Thoracic aorta (tissue), 2 donors: ENCODE measurements at regions not wholly inside any gene's neighbourhood (a gene's known extent, or its start where the extent isn't known, plus 50 kb on each side); places are given as distances from the start of the nearest gene placed in this dataset.

Experiments
- ATAC-seq: fragments of 150-250 bp; one replicate; pipeline ENCODE4 v1.8.0; 2017; ENCODE audit warnings: low read depth; ENCODE audit not compliant: insufficient number of reproducible peaks, low FRiP score
- DNase-seq: peaks from one replicate; pipeline ENCODE4 v3.0.0-alpha.2; 2020; ENCODE audit warnings: low spot score
- H3K27ac ChIP-seq, 2 donors: fragments of 200-600 bp; sonication (generic); 1 replicate in 1 of 2; 2 replicates in 1 of 2; pipeline ENCODE4 v1.5.1; 2016; ENCODE audit warnings: mild to moderate bottlenecking in 2 of 2, moderate library complexity in 2 of 2
- H3K27me3 ChIP-seq: fragments of 200-600 bp; sonication (generic); replicated peaks from 2 replicates; pipeline ENCODE4 v1.6.0; 2016; ENCODE audit warnings: mild to moderate bottlenecking; ENCODE audit not compliant: insufficient read depth
- H3K36me3 ChIP-seq: fragments of 200-600 bp; sonication (generic); one replicate; pipeline ENCODE4 v1.5.1; 2016
- H3K4me1 ChIP-seq, 2 donors: fragments of 200-600 bp; sonication (generic); 1 replicate in 1 of 2; 2 replicates in 1 of 2; pipeline versions ENCODE4 v1.5.1 to v1.6.0; 2016; ENCODE audit warnings: low read depth in 2 of 2, mild to moderate bottlenecking in 1 of 2; ENCODE audit not compliant: control insufficient read depth in 1 of 2
- H3K4me3 ChIP-seq: fragments of 200-600 bp; sonication (generic); 2 replicates; pipeline ENCODE4 v1.5.1; 2016; ENCODE audit warnings: mild to moderate bottlenecking
- H3K9me3 ChIP-seq: fragments of 200-600 bp; sonication (generic); 2 replicates; pipeline ENCODE4 v1.5.1; 2016
- CTCF ChIP-seq: fragments of 200-600 bp; sonication (generic); IDR thresholded peaks from one replicate; pipeline ENCODE4 v1.5.1; 2019; ENCODE audit warnings: antibody characterized with exemption

- Histone ChIP-seq H3K27me3 (no peaks in the 10 kb centered on the region), H3K27ac (no peak overlapping the region), H3K4me3 (no peak overlapping the region), H3K36me3 (no peaks in the 10 kb centered on the region), H3K4me1 (peaks cover 0 to 9% of the 10 kb centered on the region in 2 donors), H3K9me3 (no peaks in the 10 kb centered on the region)
- no peak for DNase-seq
- no peak for ATAC-seq
- TF ChIP-seq CTCF, result no peak
Measured at GRCh38 chr12:29041621-29042020, 107.5 kb upstream of the FAR2 start.

GRCh38 chr12:29043069-29043468 is 106.0 kb upstream of the FAR2 start:
- TF ChIP-seq CTCF, result no peak
- no peak overlapping the region for H3K4me3 ChIP-seq
- peaks cover 0 to 9% of the 10 kb centered on the region in 2 donors for H3K4me1 ChIP-seq
- H3K36me3 ChIP-seq, result no peaks in the 10 kb centered on the region
- no peaks in the 10 kb centered on the region for H3K9me3 ChIP-seq
- H3K27me3 ChIP-seq, result no peaks in the 10 kb centered on the region
- no peak for DNase-seq
- no peak for ATAC-seq
- H3K27ac ChIP-seq, result no peak overlapping the region

- Histone ChIP-seq H3K27ac (no peak overlapping the region), H3K4me3 (no peak overlapping the region), H3K9me3 (no peaks in the 10 kb centered on the region), H3K36me3 (no peaks in the 10 kb centered on the region), H3K27me3 (no peaks in the 10 kb centered on the region), H3K4me1 (peaks cover 0 to 9% of the 10 kb centered on the region in 2 donors)
- no peak for DNase-seq
- no peak for TF ChIP-seq CTCF
- ATAC-seq, result no peak
Measured at GRCh38 chr12:29044799-29045198, 104.3 kb upstream of the FAR2 start.

GRCh38 chr12:29048787-29049186 is 100.3 kb upstream of the FAR2 start:
- Histone ChIP-seq H3K4me1 (no peaks in the 10 kb centered on the region), H3K27ac (no peak overlapping the region), H3K27me3 (no peaks in the 10 kb centered on the region), H3K36me3 (no peaks in the 10 kb centered on the region), H3K9me3 (no peaks in the 10 kb centered on the region), H3K4me3 (no peak overlapping the region)
- no peak for DNase-seq
- no peak for ATAC-seq
- no peak for TF ChIP-seq CTCF

GRCh38 chr12:29050503-29050902 is 98.6 kb upstream of the FAR2 start:
- H3K36me3 ChIP-seq, result no peaks in the 10 kb centered on the region
- no peaks in the 10 kb centered on the region for H3K4me1 ChIP-seq
- no peaks in the 10 kb centered on the region for H3K27me3 ChIP-seq
- TF ChIP-seq CTCF, result no peak
- DNase-seq, result no peak
- no peak overlapping the region for H3K4me3 ChIP-seq
- ATAC-seq, result no peak
- H3K9me3 ChIP-seq, result no peaks in the 10 kb centered on the region
- H3K27ac ChIP-seq, result no peak overlapping the region
